GM21526 (cell line): ENCODE measurements at regions not wholly inside any gene's neighbourhood (a gene's known extent, or its start where the extent isn't known, plus 50 kb on each side); places are given as distances from the start of the nearest gene placed in this dataset.
"Not testable (repeated sequence)": the region's sequence is repeated elsewhere in the genome, so short reads cannot be mapped to it uniquely, and the experiment has no call there.

Source experiments
- ATAC-seq: cut with Tn5 transposase; IDR thresholded peaks from one replicate; pipeline ENCODE4 v1.9.1; 2021; ENCODE audit warnings: moderate library complexity; ENCODE audit not compliant: unreplicated experiment, low FRiP score

DNA sequence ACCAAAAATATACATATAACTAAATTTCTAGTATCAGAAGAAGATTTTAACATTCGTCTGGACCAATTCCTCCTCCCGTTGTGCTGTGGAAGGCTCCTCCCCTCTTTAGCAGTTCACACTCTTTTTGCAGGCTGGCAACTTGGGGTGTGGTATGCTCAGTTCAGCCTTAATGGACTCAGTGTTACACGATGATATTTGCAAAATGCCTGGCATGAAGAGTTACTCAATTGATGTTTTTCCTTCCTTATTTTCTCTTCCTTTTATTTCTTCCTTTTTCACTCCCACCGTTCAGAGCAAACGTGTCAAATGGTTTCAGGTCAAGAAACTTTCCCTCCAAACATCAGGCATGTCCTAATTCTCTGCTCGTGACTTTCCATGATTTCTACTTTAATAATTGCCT, 248.3 kb downstream of the PHF14 start:
- no peak for ATAC-seq

DNA sequence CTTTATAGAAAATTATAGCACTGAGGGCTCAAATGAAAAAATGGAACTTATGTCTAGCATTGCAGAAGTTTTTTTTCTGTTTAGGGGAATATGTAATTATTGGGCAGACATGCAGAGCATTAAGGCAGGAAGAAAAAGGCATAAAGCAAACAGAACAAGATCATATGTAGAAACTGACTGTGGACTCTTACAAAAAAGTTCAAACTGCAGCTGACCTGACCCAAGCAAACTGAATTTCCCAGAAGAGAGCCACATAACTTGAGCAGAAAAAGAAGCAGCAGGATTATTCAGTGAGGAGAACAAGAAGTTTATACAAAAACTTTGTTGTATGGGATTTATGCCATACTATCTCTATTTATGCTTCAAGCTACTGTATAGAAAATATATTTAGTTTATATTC, 250.9 kb downstream of the PHF14 start:
- no peak for ATAC-seq

DNA sequence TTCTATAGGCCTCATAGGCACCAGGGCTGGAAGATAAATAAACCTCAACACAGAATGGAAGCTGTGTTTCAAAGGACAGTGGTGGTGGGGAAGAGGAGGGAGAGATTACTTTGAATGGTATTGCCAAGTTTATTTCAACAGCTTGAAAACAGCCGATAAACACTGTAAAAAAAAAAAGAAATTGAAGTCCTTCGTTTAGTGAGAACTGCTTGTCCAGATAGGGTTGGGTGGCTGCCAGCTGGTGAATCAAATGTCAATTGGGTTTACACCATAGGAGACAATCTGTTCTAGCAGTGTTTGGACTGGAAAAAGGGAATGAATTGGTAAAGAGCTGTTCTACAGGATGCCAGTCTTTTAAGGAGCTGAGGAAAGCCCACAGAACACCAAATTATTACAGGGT, 254.8 kb downstream of the PHF14 start:
- no peak for ATAC-seq

DNA sequence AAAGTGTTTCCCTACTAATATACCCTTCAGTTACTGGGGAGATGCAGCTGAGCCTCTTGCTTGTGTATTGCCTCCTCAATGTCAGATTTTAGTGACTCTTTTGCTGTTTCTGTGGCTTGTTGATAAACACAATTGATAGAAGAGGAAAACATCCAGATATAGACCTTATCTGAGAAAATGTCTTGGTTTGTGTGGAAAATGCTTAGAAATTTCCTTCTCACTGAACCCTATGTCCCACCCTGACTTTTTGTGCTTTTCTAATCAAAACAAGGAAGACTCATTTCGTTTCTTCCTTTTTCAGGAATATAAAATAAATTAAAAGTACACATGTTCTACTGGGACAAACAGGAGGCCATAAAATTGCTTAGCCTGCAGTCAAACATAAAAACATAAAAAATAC, 257.5 kb downstream of the PHF14 start:
- ATAC-seq: no peak

DNA sequence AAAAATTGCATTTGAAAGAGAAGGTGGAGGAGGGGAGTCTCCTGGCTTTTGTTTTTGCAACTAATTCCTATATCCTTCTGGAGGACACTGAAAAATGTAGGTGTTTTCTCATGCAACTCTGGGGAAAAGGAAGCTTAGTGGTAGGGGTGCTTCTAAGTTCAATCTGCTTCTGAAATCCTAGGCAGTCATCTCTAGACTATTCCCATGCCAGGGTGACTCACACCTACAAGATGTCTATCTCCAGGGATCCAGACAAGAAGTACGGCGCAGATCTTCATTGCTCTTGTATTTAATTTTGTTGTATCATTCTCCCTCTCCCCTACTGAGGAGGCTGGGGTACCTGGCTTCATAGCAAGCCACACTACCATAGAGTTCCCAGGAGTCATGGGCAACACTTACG, 258.8 kb downstream of the PHF14 start:
- ATAC-seq: no peak

DNA sequence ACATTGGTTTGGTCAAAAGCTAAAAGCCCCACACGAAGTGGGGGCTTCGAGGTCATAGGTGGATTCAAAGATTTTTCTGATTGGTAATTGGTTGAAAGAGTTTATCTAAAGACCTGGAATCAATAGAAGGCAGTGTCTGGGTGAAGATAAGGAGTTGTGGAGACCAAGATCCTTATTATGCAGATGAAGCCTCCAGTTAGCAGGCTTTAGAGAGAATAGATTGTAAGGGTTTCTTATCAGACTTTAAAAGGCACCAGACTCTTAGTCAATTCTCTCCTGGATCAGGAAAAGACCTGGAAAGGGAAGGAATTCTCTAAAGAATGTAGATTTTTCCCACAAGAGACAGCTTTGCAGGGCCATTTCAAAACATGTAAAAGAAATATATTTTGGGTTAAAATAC, 260.2 kb downstream of the PHF14 start:
- no peak for ATAC-seq

DNA sequence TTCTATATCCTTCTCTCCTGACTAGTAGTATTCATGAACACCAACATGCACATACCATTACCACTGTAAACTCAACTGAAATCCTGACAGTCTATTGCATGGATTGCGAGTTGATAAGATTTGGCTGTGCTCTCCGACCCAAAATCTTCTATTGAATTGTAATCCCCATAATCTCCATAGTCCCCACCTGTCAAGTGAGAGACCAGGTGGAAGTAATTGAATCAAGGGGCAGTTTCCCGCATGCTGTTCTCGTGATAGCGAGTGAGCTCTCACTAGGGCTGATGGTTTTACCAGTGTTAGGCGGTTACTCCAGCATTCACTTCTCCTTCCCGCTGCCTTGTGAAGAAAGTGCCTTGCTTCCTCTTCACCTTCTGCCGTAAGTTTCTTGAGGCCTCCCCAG, 261.8 kb downstream of the PHF14 start:
- no peak for ATAC-seq

DNA sequence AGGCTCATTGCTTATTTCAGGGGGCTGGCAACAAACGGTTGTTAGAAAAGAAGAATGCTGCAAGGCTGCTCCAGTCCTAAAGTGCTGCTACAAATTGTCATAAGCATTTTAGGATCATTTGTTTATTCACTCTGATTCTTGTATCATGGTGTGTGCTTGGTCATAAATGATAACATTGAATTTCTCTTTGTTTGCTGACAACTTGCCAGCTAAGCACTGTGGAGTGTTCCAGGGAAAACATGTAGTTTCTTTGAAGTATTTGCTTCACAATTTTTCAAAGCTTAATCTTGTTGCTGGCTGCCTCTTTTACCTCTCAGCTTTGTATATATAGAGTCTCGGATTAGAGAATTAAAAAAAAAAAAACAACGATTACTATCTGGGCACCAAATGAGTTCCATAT, 263.0 kb downstream of the PHF14 start:
- no peak for ATAC-seq

DNA sequence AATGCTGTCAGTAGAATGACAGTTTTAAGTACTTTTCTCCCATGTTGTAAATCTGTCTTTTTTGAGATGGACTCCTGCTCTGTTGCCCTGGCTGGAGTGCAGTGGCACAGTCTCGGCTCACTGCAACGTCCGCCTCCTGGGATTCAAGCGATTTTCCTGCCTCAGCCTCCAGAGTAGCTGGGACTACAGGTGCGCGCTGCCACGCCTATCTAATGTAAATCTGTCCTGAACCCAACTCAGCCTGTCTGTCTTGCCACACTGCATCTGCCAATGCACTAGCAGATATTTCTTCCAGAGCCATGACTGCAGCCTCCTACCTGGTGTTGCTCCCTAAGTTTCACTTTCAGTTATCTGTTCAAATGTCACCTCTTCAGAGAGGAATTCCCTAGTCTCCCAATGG, 264.1 kb downstream of the PHF14 start:
- no peak for ATAC-seq

DNA sequence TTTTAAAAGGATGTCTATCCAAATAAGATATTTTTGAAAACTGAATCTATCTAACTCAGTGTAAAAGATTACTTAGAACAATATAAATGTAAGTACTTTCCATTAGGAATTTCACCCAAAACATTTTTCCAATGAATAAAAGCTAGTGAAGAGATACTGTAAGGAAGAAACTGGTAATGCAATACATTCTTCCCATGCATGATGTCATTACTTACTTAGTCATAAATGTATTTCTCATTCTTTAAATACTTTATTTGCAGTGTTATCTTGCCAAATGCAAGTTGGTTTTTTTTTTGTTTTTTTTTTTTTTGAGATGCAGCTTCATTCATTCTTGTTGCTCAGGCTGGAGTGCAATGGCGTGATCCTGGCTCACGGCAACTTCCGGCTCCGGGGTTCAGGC, 265.6 kb downstream of the PHF14 start:
- ATAC-seq: no peak

DNA sequence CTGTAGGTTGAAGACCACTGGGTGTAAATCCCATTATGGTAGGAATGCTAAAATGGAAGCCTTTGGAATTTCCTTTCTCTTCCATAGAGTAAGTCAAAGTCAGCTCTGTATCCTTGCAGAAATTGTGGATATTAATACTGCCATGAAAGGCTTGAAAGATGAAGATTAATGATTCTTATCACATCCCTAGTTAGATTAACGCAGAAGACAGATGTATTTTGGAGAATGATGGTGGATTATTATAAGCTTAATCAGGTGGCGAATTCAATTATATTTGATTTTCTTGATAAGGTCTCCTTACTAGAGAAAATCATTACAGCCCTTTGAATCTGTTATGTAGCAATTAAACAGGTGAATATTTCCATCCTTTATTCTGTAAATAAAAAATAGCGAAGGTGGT, 270.1 kb downstream of the PHF14 start:
- ATAC-seq: no peak

DNA sequence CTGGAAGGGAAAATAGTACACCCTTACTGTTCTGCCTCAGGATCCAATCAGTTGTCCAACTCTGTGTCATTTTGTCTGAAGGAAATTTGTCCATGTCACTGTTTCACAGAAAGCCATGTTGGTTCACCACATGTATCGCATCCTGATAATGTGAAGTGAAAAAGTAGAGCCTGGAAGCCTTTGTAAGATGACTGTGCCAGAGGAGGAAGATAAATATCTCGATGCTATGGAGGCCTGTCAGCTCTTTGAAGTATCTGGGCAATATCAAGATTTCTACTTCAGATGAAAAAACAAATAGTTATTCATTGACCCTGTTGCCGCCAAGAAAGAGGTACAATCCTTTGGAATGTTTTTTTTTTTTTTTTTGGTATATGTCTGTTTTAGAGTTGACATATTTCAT, 270.5 kb downstream of the PHF14 start:
- ATAC-seq: no peak

DNA sequence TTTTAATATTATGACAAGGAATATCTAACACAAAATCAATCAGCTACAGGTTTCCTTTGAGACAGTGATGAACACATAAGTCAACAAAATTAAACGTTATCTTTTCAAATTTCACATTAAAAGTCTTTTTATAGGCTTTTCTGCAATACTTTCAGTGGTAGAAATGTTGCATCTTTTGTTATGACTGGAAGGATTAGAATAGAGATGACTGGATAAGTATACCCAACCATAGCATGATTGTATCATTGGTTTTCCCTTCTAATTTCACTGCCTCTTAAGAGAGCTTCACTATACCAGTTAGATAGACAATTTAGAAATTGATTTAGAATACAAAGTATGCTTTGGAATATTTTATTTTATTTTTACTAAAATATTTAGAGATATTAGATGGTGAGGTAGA, 273.9 kb downstream of the PHF14 start:
- no peak for ATAC-seq

DNA sequence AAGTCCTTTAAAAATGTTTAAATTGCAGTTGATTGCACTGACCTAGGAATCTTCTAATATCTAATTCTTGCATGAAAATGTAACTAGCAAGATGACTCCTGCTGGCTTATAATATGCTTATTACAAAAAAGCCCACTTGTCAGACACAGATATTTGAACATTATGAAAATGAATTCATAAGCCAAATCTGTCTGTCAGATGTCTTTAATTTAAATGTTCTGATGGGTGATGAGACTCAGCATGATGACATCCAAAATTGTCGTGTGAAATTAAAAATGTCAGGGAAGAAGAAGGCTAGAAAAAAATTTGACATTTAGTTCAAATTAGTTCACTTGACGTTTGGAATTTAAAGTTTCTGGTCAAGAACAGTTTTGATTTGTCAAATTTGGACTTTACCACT, 277.8 kb downstream of the PHF14 start:
- ATAC-seq: no peak

DNA sequence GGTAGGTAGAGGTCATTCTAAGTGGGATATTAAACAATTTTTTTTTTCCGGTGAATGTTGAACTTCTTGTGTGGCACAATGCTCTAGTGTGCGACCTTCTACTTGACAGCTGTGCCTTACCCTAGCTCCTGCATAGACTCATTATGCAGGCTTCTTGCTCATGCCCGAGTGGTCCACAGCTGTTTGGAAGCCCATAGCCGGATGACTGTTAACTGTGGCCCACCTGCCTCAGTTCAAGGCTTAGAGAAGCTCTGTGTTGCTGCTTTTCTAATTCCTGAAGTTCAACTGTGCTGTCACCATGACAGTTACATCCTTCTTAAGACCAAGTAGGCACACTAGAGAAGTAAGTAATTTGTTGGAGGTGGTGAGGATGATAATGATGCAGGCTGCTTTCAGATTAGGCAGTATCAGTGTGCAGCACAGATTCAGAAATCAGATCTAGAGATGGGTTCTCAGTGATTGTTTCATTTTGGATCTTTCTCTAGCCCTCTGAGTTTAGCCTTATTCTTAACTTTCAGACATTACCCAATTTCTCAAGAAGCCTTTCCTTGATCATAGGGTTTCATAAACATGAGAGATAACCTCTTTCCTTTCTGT, 278.4 kb downstream of the PHF14 start:
- peak; percentile 35 for ATAC-seq

DNA sequence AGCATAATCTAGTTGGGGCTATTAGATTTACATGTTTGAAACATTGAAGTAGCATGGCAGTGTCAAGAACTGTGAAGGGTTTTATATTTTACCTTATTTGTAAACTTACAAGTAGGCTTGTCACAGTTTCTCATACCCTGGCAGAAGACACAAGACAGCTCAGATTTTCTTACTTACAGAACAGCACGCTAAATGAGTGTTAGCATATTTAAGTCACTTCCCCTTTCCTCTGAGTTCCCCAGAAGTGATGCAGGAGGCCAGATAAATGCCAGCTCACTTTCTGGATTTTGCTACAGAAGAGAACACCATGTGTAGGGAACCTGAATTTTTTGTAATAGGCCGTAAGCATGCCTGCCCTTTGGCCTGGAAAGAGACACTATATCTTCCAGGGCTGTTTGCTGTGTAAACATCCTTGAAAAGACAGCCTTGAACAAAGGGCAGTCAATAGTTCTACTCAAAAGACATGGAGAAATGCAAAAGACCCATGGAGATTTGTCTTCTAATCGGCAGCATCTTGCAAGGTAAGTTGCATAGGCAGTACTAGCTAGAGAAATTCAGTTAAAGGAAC, 279.1 kb downstream of the PHF14 start:
- ATAC-seq: peak; percentile 78

DNA sequence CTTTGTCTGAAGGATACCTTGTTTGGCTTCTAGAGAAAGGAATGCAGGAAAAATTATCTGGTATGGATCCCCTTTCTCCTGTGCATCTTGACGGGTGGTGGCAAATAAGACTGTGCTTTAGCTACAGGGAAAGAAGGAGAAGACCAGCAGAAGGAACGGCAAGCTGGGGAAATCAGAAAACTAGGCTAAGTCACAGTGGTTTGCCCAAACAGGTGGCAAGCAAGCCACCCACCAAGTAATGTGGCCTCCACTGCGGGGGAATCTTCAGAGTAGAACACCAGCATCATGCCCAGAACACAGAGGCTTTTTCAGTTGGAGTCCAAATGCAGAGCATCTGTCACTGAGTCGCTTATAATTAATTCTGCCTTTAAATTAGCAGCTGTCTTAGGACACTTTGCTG, 282.8 kb downstream of the PHF14 start:
- ATAC-seq: no peak

DNA sequence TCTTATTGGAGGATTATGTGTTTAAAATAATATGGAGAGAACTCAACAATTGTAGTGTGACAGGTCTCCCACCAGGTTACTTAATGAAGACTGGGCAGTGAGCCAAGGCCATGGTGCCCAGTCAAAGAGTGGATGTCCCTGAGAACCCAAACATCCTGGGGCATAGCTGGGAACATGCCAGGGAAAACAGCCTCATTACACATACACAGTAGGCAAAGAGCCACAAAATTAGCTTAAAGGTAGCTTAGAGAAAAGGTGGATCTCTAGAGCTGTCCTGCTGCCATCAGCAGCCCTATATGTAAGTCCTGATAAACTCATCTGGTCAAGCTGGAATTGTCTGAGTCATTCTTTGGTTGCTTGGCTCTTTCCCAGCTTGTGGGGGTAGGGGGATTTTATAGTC, 287.8 kb downstream of the PHF14 start:
- no peak for ATAC-seq

DNA sequence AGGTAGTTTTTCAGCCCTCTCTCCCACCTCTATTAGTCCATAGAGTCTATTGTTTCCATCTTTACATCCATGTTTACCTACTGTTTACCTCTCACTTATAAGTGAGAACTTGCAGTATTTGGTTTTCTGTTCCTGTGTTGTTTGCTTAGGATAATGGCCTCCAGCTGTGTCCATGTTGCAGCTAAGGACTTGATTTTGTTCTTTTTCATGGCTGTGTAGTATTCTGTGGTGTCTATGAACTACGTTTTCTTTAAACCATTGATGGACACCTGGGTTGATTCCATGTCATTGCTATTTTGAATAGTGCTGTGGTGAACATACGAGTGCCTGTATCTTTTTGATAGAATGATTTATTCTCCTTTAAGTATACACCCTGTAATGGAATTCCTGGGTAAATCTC, 292.4 kb downstream of the PHF14 start:
- no peak for ATAC-seq

DNA sequence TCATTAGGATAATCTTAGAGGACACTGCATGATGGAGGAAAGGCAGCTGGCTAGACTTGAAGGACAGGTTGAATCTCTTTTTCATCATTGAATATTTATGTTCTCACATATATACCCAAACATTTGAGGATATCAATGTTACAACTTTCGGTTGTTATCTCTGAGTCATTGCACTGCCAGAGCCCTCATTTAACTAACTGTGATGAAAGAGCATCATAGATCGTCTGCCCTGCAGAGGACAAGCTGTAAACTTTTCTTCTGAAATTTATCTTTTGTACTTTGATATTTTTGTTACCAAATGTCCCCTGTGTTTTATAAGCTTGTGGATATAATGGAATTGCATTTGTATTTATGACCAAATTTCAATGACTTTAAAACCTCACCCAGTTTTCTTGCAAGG, 298.7 kb downstream of the PHF14 start:
- ATAC-seq: no peak

DNA sequence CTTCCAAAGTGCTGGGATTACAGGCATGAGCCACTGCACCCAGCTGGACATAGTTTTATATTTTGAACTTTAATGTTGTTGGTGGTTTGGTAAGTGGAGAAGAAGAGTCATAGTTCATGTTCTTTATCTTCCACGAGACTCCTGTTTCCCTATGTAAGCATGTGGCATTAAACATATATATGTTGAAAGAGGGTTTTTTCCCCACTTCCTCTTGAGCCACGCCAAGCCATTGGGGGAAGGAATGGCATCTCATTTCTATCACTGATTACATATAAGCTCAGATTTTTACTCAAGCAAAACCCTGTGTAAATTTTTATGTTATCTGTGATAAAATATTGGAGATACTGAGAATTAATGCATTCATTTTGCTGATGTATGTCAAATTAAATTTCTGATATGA, 300.4 kb downstream of the PHF14 start:
- ATAC-seq: no peak

DNA sequence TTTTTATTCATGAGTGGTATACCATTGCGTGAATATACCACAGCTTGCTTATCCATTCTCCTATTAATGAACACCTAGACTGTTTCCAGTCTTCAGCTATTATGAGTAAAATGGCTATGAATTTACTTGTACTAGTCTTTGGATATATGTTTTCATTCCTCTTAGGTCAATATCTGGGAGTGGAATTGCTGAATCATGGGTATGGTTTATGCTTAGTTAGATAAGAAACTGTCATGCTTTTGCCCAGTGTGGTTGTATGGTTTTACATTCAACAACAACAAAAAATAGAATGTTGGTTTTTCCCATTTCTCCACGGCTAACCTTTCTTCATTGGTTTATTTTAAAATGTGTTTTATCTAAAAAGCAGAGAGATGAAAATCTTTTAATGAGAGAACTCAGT, 308.3 kb downstream of the PHF14 start:
- no peak for ATAC-seq

DNA sequence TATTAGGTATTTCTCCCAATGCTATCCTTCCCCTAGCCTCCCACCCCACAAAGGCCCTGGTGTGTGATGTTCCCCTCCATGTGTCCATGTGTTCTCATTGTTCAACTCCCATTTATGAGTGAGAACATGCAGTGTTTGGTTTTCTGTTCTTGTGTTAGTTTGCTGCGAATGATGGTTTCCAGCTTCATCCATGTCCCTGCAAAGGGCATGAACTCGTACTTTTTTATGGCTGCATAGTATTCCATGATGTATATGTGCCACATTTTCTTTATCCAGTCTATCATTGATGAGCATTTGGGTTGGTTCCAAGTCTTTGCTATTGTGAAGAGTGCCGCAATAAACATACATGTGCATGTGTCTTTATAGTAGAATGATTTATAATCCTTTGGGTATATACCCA, 309.9 kb downstream of the PHF14 start:
- ATAC-seq: not testable (repeated sequence)
